Activated naive CD4-positive, alpha-beta T cell treated with anti-CD3 and anti-CD28 coated beads, Interleukin-2, amount 50 U/mL, for 24 hours (primary cell): ENCODE measurements at regions not wholly inside any gene's neighbourhood (a gene's known extent, or its start where the extent isn't known, plus 50 kb on each side); places are given as distances from the start of the nearest gene placed in this dataset.

Experiments used
- H3K27ac Mint-ChIP-seq: one replicate; pipeline ENCODE4 v1.8.0; 2021; ENCODE audit warnings: mild to moderate bottlenecking, mixed read lengths
- H3K27me3 Mint-ChIP-seq: one replicate; pipeline ENCODE4 v1.8.0; 2021; ENCODE audit warnings: mixed read lengths
- H3K36me3 Mint-ChIP-seq: one replicate; pipeline ENCODE4 v1.8.0; 2021; ENCODE audit warnings: mixed read lengths
- H3K4me1 Mint-ChIP-seq: one replicate; pipeline ENCODE4 v1.8.0; 2021; ENCODE audit warnings: mixed read lengths
- H3K4me3 Mint-ChIP-seq: one replicate; pipeline ENCODE4 v1.8.0; 2021; ENCODE audit warnings: mild to moderate bottlenecking, mixed read lengths
- H3K9me3 Mint-ChIP-seq: one replicate; pipeline ENCODE4 v1.8.0; 2021; ENCODE audit warnings: mixed read lengths

- Mint-ChIP-seq H3K4me1 (no peaks in the 10 kb centered on the region), H3K27me3 (peaks cover 4% of the 10 kb centered on the region), H3K9me3 (no peaks in the 10 kb centered on the region), H3K27ac (no peak overlapping the region), H3K4me3 (no peak overlapping the region), H3K36me3 (no peaks in the 10 kb centered on the region)
These were observed 261.9 kb upstream of the MOCS1 start for GRCh38 chr6:40196135-40196518.

- no peaks in the 10 kb centered on the region for H3K4me1 Mint-ChIP-seq
- H3K27ac Mint-ChIP-seq: no peak overlapping the region
- H3K9me3 Mint-ChIP-seq: no peaks in the 10 kb centered on the region
- peaks cover 5% of the 10 kb centered on the region for H3K27me3 Mint-ChIP-seq
- H3K4me3 Mint-ChIP-seq: no peak overlapping the region
- H3K36me3 Mint-ChIP-seq: no peaks in the 10 kb centered on the region
These were observed 261.3 kb upstream of the MOCS1 start for GRCh38 chr6:40195428-40196134.

GRCh38 chr6:40194447-40195170 is 260.3 kb upstream of the MOCS1 start:
- Mint-ChIP-seq H3K4me3 (no peak overlapping the region), H3K36me3 (no peaks in the 10 kb centered on the region), H3K4me1 (no peaks in the 10 kb centered on the region), H3K27ac (no peak overlapping the region), H3K9me3 (no peaks in the 10 kb centered on the region), H3K27me3 (peaks cover 5% of the 10 kb centered on the region)

GRCh38 chr6:40192516-40192915 is 258.3 kb upstream of the MOCS1 start:
- Mint-ChIP-seq H3K27me3 (peaks cover 9% of the 10 kb centered on the region), H3K27ac (peak overlapping the region; percentile 49), H3K9me3 (no peaks in the 10 kb centered on the region), H3K36me3 (no peaks in the 10 kb centered on the region), H3K4me3 (no peak overlapping the region), H3K4me1 (no peaks in the 10 kb centered on the region)

GRCh38 chr6:40188931-40189330 is 254.7 kb upstream of the MOCS1 start:
- Mint-ChIP-seq H3K27ac (no peak overlapping the region), H3K9me3 (peaks cover under 1% of the 10 kb centered on the region), H3K4me1 (no peaks in the 10 kb centered on the region), H3K27me3 (peaks cover 14% of the 10 kb centered on the region), H3K4me3 (no peak overlapping the region), H3K36me3 (peaks cover 2% of the 10 kb centered on the region)

GRCh38 chr6:40187535-40188144 is 253.4 kb upstream of the MOCS1 start:
- H3K4me1 Mint-ChIP-seq: no peaks in the 10 kb centered on the region
- no peak overlapping the region for H3K4me3 Mint-ChIP-seq
- peaks cover 14% of the 10 kb centered on the region for H3K9me3 Mint-ChIP-seq
- peaks cover 16% of the 10 kb centered on the region for H3K27me3 Mint-ChIP-seq
- no peak overlapping the region for H3K27ac Mint-ChIP-seq
- peaks cover 2% of the 10 kb centered on the region for H3K36me3 Mint-ChIP-seq

GRCh38 chr6:40185486-40185885 is 251.2 kb upstream of the MOCS1 start:
- Mint-ChIP-seq H3K9me3 (peaks cover 20% of the 10 kb centered on the region), H3K27me3 (peaks cover 11% of the 10 kb centered on the region), H3K36me3 (peaks cover 2% of the 10 kb centered on the region), H3K4me3 (no peak overlapping the region), H3K27ac (no peak overlapping the region), H3K4me1 (no peaks in the 10 kb centered on the region)

- no peak overlapping the region for H3K27ac Mint-ChIP-seq
- peaks cover 11% of the 10 kb centered on the region for H3K27me3 Mint-ChIP-seq
These were observed 249.6 kb upstream of the MOCS1 start for GRCh38 chr6:40183902-40184301.

GRCh38 chr6:40181367-40181766 is 247.1 kb upstream of the MOCS1 start:
- no peaks in the 10 kb centered on the region for H3K4me1 Mint-ChIP-seq
- H3K36me3 Mint-ChIP-seq: peaks cover 2% of the 10 kb centered on the region
- H3K9me3 Mint-ChIP-seq: peaks cover 20% of the 10 kb centered on the region
- no peak overlapping the region for H3K27ac Mint-ChIP-seq
- peaks cover 5% of the 10 kb centered on the region for H3K27me3 Mint-ChIP-seq
- no peak overlapping the region for H3K4me3 Mint-ChIP-seq

More at GRCh38 chr6:40183902-40184301, 249.6 kb upstream of the MOCS1 start:
- no peak overlapping the region for H3K4me3 Mint-ChIP-seq
- H3K4me1 Mint-ChIP-seq: no peaks in the 10 kb centered on the region
- H3K9me3 Mint-ChIP-seq: peaks cover 20% of the 10 kb centered on the region
- peaks cover 2% of the 10 kb centered on the region for H3K36me3 Mint-ChIP-seq

GRCh38 chr6:40180271-40180670 is 246.0 kb upstream of the MOCS1 start:
- no peaks in the 10 kb centered on the region for H3K36me3 Mint-ChIP-seq
- H3K27me3 Mint-ChIP-seq: peaks cover 9% of the 10 kb centered on the region

GRCh38 chr6:40179496-40179895 is 245.2 kb upstream of the MOCS1 start:
- no peak overlapping the region for H3K4me3 Mint-ChIP-seq
- H3K4me1 Mint-ChIP-seq: no peaks in the 10 kb centered on the region
- H3K27me3 Mint-ChIP-seq: peaks cover 9% of the 10 kb centered on the region
- no peaks in the 10 kb centered on the region for H3K36me3 Mint-ChIP-seq
- no peak overlapping the region for H3K27ac Mint-ChIP-seq
- H3K9me3 Mint-ChIP-seq: peaks cover 20% of the 10 kb centered on the region

More at GRCh38 chr6:40180271-40180670, 246.0 kb upstream of the MOCS1 start:
- no peaks in the 10 kb centered on the region for H3K4me1 Mint-ChIP-seq
- no peak overlapping the region for H3K27ac Mint-ChIP-seq
- peaks cover 20% of the 10 kb centered on the region for H3K9me3 Mint-ChIP-seq
- no peak overlapping the region for H3K4me3 Mint-ChIP-seq

GRCh38 chr6:40177598-40177997 is 243.3 kb upstream of the MOCS1 start:
- H3K9me3 Mint-ChIP-seq: peaks cover 5% of the 10 kb centered on the region
- H3K36me3 Mint-ChIP-seq: no peaks in the 10 kb centered on the region
- H3K4me3 Mint-ChIP-seq: no peak overlapping the region
- H3K27me3 Mint-ChIP-seq: peaks cover 7% of the 10 kb centered on the region
- H3K27ac Mint-ChIP-seq: no peak overlapping the region
- no peaks in the 10 kb centered on the region for H3K4me1 Mint-ChIP-seq

GRCh38 chr6:40176152-40176551 is 241.9 kb upstream of the MOCS1 start:
- Mint-ChIP-seq H3K27ac (no peak overlapping the region), H3K4me3 (no peak overlapping the region), H3K9me3 (no peaks in the 10 kb centered on the region), H3K36me3 (no peaks in the 10 kb centered on the region), H3K4me1 (no peaks in the 10 kb centered on the region), H3K27me3 (peaks cover 11% of the 10 kb centered on the region)

GRCh38 chr6:40172272-40172671 is 238.0 kb upstream of the MOCS1 start:
- Mint-ChIP-seq H3K4me1 (no peaks in the 10 kb centered on the region), H3K9me3 (no peaks in the 10 kb centered on the region), H3K27ac (no peak overlapping the region), H3K27me3 (peaks cover 21% of the 10 kb centered on the region), H3K4me3 (no peak overlapping the region), H3K36me3 (no peaks in the 10 kb centered on the region)

- Mint-ChIP-seq H3K27me3 (peaks cover 18% of the 10 kb centered on the region), H3K27ac (no peak overlapping the region), H3K4me3 (no peak overlapping the region), H3K9me3 (no peaks in the 10 kb centered on the region), H3K36me3 (no peaks in the 10 kb centered on the region), H3K4me1 (no peaks in the 10 kb centered on the region)
These were observed 237.1 kb upstream of the MOCS1 start for GRCh38 chr6:40171343-40171742.

- no peaks in the 10 kb centered on the region for H3K36me3 Mint-ChIP-seq
- H3K4me1 Mint-ChIP-seq: no peaks in the 10 kb centered on the region
- H3K9me3 Mint-ChIP-seq: no peaks in the 10 kb centered on the region
- peaks cover 22% of the 10 kb centered on the region for H3K27me3 Mint-ChIP-seq
- H3K4me3 Mint-ChIP-seq: no peak overlapping the region
- no peak overlapping the region for H3K27ac Mint-ChIP-seq
These were observed 236.6 kb upstream of the MOCS1 start for GRCh38 chr6:40170856-40171255.
